ENCODE measurements at regions not wholly inside any gene's neighbourhood (a gene's known extent, or its start where the extent isn't known, plus 50 kb on each side); places are given as distances from the start of the nearest gene placed in this dataset.

GRCh38 chr1:29673228-29673500, 436.8 kb downstream of the PTPRU start:
- TF ChIP-seq ISL1 (CRISPR knock-in tag; IDR thresholded peaks at IDR 0.05) (no peak), ZFP30 (CRISPR knock-in tag; IDR thresholded peaks at IDR 0.05) (no peak), TOX (CRISPR knock-in tag; IDR thresholded peaks at IDR 0.05; ENCODE audit: borderline replicate concordance) (no peak), PATZ1 (CRISPR knock-in tag; IDR thresholded peaks at IDR 0.05; ENCODE audit: borderline replicate concordance) (no peak), ZNF565 (CRISPR knock-in tag; conservative IDR thresholded peaks at IDR 0.05; ENCODE audit: low read depth) (no peak), ZNF70 (CRISPR knock-in tag; IDR thresholded peaks at IDR 0.05) (no peak), SNAI2 (CRISPR knock-in tag; IDR thresholded peaks at IDR 0.05) (no peak), POU6F1 (CRISPR knock-in tag; IDR thresholded peaks at IDR 0.05; ENCODE audit: borderline replicate concordance, low read depth) (no peak), ZC3H10 (CRISPR knock-in tag; IDR thresholded peaks at IDR 0.05) (no peak), ZFP3 (CRISPR knock-in tag; IDR thresholded peaks at IDR 0.05) (no peak), TSHZ2 (CRISPR knock-in tag; IDR thresholded peaks at IDR 0.05) (no peak), ZNF8 (CRISPR knock-in tag; IDR thresholded peaks at IDR 0.05) (no peak), CREB5 (CRISPR knock-in tag; IDR thresholded peaks at IDR 0.05; ENCODE audit: low read depth) (no peak), OSR1 (CRISPR knock-in tag; IDR thresholded peaks at IDR 0.05) (no peak)
